BE2C (cell line): ENCODE measurements at regions not wholly inside any gene's neighbourhood (a gene's known extent, or its start where the extent isn't known, plus 50 kb on each side); places are given as distances from the start of the nearest gene placed in this dataset.
A peak's percentile ranks its signal among the peaks of the same experiment; 100 is the strongest.
"Not testable (repeated sequence)": the region's sequence is repeated elsewhere in the genome, so short reads cannot be mapped to it uniquely, and the experiment has no call there.

Source experiments
- DNase-seq: peaks from one replicate; pipeline ENCODE4 v3.0.0-alpha.2; 2020
- H3K27me3 ChIP-seq: fragments of 250-450 bp; sonication (Bioruptor Pico); 2 replicates; pipeline ENCODE4 v1.5.1; 2020; ENCODE audit warnings: mild to moderate bottlenecking
- H3K36me3 ChIP-seq: fragments of 250-450 bp; sonication (Bioruptor Pico); 2 replicates; pipeline ENCODE4 v1.5.1; 2020; ENCODE audit warnings: mild to moderate bottlenecking
- H3K4me1 ChIP-seq: fragments of 250-450 bp; sonication (Bioruptor Pico); 2 replicates; pipeline ENCODE4 v1.5.1; 2020
- H3K4me3 ChIP-seq: 2 replicates; pipeline ENCODE4 v1.5.1; 2011; ENCODE audit warnings: low read depth, low read length
- H3K9me3 ChIP-seq: fragments of 250-450 bp; sonication (Bioruptor Pico); 2 replicates; pipeline ENCODE4 v1.5.1; 2020

- not testable (repeated sequence) for DNase-seq, H3K27me3 ChIP-seq, H3K4me3 ChIP-seq, H3K36me3 ChIP-seq, H3K9me3 ChIP-seq, H3K4me1 ChIP-seq
These were observed 5194.2 kb upstream of the TPTE start for GRCh38 chr21:5327220-5327619.

GRCh38 chr21:5329311-5329939 lies 5192.0 kb upstream of the TPTE start:
- peak; percentile 1 for DNase-seq
- not testable (repeated sequence) for H3K9me3 ChIP-seq, H3K36me3 ChIP-seq, H3K4me3 ChIP-seq, H3K4me1 ChIP-seq, H3K27me3 ChIP-seq

DNA sequence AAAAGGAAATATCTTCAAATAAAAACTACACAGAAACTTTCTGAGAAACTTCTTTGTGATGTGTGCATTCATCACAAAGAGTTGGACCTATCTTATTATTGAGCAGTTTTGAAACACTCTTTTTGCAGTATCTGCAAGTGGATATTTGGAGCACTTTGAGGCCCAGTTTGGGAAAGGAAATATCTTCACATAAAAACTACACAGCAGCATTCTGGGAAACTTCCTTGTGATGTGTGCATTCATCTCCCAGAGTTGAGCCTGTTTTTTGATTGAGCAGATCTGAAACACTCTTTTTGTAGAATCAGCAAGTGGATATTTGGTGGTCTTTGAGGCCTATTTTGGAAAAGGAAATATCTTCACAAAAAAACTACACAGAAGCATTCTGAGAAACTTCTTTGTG lies 5163.5 kb upstream of the TPTE start:
- not testable (repeated sequence) for H3K4me3 ChIP-seq, H3K27me3 ChIP-seq, H3K9me3 ChIP-seq, H3K4me1 ChIP-seq, H3K36me3 ChIP-seq, DNase-seq
